ENCODE measurements at regions not wholly inside any gene's neighbourhood (a gene's known extent, or its start where the extent isn't known, plus 50 kb on each side); places are given as distances from the start of the nearest gene placed in this dataset.

DNA sequence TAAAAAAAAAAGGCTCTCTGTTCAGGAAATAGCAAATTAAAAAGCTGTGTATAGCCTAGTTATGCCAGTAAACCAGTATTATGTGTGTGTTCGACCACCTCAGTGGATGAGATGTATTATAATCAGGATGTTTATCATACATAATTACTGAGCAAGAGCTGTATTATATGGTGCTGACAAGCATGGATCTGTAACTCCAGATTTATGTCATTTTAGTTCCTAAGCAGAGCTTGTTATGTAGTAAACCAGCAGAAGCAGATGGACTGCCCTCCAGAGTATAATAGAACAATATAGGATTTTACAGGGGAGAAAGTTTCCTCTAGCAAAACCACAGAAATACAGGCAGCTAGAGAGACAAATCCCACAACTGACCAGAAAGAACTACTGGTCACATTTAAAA, 627.4 kb upstream of the EPHA5 start:
- H3K4me3 ChIP-seq (replicated peaks; ENCODE audit: insufficient read depth, low read length): no peak overlapping the region
- TF ChIP-seq, protein P1, sequence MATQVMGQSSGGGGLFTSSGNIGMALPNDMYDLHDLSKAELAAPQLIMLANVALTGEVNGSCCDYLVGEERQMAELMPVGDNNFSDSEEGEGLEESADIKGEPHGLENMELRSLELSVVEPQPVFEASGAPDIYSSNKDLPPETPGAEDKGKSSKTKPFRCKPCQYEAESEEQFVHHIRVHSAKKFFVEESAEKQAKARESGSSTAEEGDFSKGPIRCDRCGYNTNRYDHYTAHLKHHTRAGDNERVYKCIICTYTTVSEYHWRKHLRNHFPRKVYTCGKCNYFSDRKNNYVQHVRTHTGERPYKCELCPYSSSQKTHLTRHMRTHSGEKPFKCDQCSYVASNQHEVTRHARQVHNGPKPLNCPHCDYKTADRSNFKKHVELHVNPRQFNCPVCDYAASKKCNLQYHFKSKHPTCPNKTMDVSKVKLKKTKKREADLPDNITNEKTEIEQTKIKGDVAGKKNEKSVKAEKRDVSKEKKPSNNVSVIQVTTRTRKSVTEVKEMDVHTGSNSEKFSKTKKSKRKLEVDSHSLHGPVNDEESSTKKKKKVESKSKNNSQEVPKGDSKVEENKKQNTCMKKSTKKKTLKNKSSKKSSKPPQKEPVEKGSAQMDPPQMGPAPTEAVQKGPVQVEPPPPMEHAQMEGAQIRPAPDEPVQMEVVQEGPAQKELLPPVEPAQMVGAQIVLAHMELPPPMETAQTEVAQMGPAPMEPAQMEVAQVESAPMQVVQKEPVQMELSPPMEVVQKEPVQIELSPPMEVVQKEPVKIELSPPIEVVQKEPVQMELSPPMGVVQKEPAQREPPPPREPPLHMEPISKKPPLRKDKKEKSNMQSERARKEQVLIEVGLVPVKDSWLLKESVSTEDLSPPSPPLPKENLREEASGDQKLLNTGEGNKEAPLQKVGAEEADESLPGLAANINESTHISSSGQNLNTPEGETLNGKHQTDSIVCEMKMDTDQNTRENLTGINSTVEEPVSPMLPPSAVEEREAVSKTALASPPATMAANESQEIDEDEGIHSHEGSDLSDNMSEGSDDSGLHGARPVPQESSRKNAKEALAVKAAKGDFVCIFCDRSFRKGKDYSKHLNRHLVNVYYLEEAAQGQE (IDR thresholded peaks at IDR 0.05; ENCODE audit: insufficient replicate concordance, low read depth): no peak
- no peak for TF ChIP-seq SPI1 (IDR thresholded peaks at IDR 0.05; ENCODE audit: borderline replicate concordance, low read depth)
- TF ChIP-seq POLR2AphosphoS5 (IDR thresholded peaks at IDR 0.05; ENCODE audit: low read depth): no peak
- H3K27ac ChIP-seq (replicated peaks): no peak overlapping the region
- DNase-seq (ENCODE audit: low read depth in 1 of 2, low spot score in 1 of 2): no peak
- H3K27me3 ChIP-seq (ENCODE audit: insufficient read depth, poor library complexity, severe bottlenecking): no peaks in the 10 kb centered on the region

DNA sequence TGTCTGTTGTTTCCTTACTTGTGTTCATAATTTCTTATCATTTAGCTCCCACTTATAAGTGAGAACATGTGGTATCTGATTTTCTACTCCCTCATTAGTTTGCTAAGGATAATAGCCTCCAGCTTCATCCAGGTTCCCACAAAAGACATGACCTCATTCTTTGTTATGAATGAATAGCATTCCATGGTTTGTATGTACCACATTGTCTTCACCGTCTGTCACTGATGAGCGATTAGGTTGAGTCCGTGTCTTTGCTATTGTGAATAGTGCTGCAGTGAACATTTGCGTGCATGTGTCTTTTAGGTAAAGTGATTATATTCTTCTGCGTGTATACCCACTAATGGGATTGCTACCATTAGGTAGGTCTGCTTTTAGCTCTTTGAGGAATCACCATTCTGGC, 624.3 kb upstream of the EPHA5 start:
- TF ChIP-seq, protein P2, sequence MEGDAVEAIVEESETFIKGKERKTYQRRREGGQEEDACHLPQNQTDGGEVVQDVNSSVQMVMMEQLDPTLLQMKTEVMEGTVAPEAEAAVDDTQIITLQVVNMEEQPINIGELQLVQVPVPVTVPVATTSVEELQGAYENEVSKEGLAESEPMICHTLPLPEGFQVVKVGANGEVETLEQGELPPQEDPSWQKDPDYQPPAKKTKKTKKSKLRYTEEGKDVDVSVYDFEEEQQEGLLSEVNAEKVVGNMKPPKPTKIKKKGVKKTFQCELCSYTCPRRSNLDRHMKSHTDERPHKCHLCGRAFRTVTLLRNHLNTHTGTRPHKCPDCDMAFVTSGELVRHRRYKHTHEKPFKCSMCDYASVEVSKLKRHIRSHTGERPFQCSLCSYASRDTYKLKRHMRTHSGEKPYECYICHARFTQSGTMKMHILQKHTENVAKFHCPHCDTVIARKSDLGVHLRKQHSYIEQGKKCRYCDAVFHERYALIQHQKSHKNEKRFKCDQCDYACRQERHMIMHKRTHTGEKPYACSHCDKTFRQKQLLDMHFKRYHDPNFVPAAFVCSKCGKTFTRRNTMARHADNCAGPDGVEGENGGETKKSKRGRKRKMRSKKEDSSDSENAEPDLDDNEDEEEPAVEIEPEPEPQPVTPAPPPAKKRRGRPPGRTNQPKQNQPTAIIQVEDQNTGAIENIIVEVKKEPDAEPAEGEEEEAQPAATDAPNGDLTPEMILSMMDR (IDR thresholded peaks at IDR 0.05; ENCODE audit: insufficient read depth, low read length): no peak
- TF ChIP-seq GABPA (IDR thresholded peaks at IDR 0.05; ENCODE audit: low read depth): no peak
- no peak for TF ChIP-seq SPI1 (IDR thresholded peaks at IDR 0.05; ENCODE audit: borderline replicate concordance, low read depth)
- TF ChIP-seq POLR2AphosphoS5 (IDR thresholded peaks at IDR 0.05; ENCODE audit: low read depth): no peak
- TF ChIP-seq, protein P1 (IDR thresholded peaks at IDR 0.05; ENCODE audit: insufficient replicate concordance, low read depth): no peak
- Histone ChIP-seq H3K27ac (replicated peaks) (no peak overlapping the region), H3K27me3 (ENCODE audit: insufficient read depth, poor library complexity, severe bottlenecking) (no peaks in the 10 kb centered on the region), H3K4me3 (replicated peaks; ENCODE audit: insufficient read depth, low read length) (no peak overlapping the region)
- no peak for DNase-seq (ENCODE audit: low read depth in 1 of 2, low spot score in 1 of 2)

DNA sequence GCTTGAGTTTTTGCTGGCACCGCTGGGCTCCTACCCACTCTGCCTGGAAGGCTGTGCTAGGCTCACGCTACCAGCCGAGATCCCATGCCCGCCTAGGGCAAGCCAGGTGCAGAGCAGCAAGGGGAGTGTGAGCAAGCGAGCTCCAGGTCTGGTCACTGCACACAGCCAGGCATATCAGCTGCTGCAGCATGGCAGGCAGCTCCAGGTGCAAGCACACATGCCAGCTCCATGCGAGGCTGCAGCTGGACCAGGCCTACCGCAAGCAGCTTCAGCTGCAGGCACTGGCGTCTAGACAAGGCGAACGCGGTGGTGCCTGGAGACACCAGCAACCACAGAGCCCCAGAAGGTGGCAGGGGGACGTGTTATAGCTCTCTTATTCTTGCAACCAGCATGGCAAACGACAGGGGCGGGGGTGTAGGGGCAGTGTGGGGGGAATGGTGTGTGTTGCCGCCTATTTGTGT, 614.7 kb upstream of the EPHA5 start:
- DNase-seq (ENCODE audit: low read depth in 1 of 2, low spot score in 1 of 2): no peak
- Histone ChIP-seq H3K27ac (replicated peaks) (no peak overlapping the region), H3K27me3 (ENCODE audit: insufficient read depth, poor library complexity, severe bottlenecking) (no peaks in the 10 kb centered on the region), H3K4me3 (replicated peaks; ENCODE audit: insufficient read depth, low read length) (no peak overlapping the region)
- TF ChIP-seq POLR2AphosphoS5 (IDR thresholded peaks at IDR 0.05; ENCODE audit: low read depth): no peak
- TF ChIP-seq, protein P2 (IDR thresholded peaks at IDR 0.05; ENCODE audit: insufficient read depth, low read length): no peak

DNA sequence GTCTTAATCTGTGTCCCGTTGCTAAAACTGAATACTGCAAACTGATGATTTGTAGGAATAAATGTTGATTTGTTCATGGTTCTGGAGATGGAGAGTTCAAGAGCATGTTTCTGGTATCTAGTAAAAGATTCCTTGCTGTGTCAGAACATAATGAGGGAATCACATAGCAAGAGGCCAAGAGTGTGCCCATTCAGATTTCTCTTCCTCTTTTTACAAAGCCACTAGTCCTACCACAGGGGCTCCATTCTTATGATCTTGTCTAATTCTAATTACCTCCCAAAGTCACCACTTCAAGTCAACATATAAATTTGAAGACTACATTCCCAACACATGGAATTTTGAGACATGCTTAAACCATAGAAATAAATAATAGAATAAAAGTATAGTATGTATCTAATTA, 608.8 kb upstream of the EPHA5 start:
- DNase-seq (ENCODE audit: low read depth in 1 of 2, low spot score in 1 of 2): no peak
- no peaks in the 10 kb centered on the region for H3K27me3 ChIP-seq (ENCODE audit: insufficient read depth, poor library complexity, severe bottlenecking)
- TF ChIP-seq, protein P1 (IDR thresholded peaks at IDR 0.05; ENCODE audit: insufficient replicate concordance, low read depth): no peak
- peak; percentile 53 for TF ChIP-seq SPI1 (IDR thresholded peaks at IDR 0.05; ENCODE audit: borderline replicate concordance, low read depth)

More for the DNA sequence above, 608.8 kb upstream of the EPHA5 start:
- no peak overlapping the region for H3K4me3 ChIP-seq (replicated peaks; ENCODE audit: insufficient read depth, low read length)
- H3K27ac ChIP-seq (replicated peaks): no peak overlapping the region

Measured in HL-60 (cell line).